Endothelial cell (in vitro differentiated cells): ENCODE measurements at regions not wholly inside any gene's neighbourhood (a gene's known extent, or its start where the extent isn't known, plus 50 kb on each side); places are given as distances from the start of the nearest gene placed in this dataset.

Experiments
- DNase-seq: peaks from one replicate; pipeline ENCODE4 v3.0.0; 2021; ENCODE audit warnings: low spot score
- H3K27ac Mint-ChIP-seq: one replicate; pipeline ENCODE4 v1.8.0; 2021; ENCODE audit warnings: mixed read lengths, inconsistent platforms; ENCODE audit not compliant: unreplicated experiment
- H3K27me3 Mint-ChIP-seq: one replicate; pipeline ENCODE4 v1.8.0; 2021; ENCODE audit warnings: mild to moderate bottlenecking, moderate library complexity, mixed read lengths, inconsistent platforms; ENCODE audit not compliant: unreplicated experiment
- H3K36me3 Mint-ChIP-seq: one replicate; pipeline ENCODE4 v1.8.0; 2021; ENCODE audit warnings: mild to moderate bottlenecking, low read depth, mixed read lengths, inconsistent platforms; ENCODE audit not compliant: unreplicated experiment
- H3K4me1 Mint-ChIP-seq: one replicate; pipeline ENCODE4 v1.8.0; 2021; ENCODE audit warnings: mild to moderate bottlenecking, mixed read lengths, inconsistent platforms; ENCODE audit not compliant: unreplicated experiment
- H3K4me3 Mint-ChIP-seq: one replicate; pipeline ENCODE4 v1.8.0; 2021; ENCODE audit warnings: mild to moderate bottlenecking, mixed read lengths, inconsistent platforms; ENCODE audit not compliant: unreplicated experiment
- H3K9me3 Mint-ChIP-seq: one replicate; pipeline ENCODE4 v1.8.0; 2021; ENCODE audit warnings: mixed read lengths, inconsistent platforms; ENCODE audit not compliant: unreplicated experiment
- TF ChIP-seq, protein P1 (sequence below): fragments of 200-600 bp; sonication (generic); IDR thresholded peaks from one replicate; pipeline ENCODE4 v1.5.0; 2021; ENCODE audit warnings: antibody characterized with exemption; ENCODE audit not compliant: unreplicated experiment

DNA sequence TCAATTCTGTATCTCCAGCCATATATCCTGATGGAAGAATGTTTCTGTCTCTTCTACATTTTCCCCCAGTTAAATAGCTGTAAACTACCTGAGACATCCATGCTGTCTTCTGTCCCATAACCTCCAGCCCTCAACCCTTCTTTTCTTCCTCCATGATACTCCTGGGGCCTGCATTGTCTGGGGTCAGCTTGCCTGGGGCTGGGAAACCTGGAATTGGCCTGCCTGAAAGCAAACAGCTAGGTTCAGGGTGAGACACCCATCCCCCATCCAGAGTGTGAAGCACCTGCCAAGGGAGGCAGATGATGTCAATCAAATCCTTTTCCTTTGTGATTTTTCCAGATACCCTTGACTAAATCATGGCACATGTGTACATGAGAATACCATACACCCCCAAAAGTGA, 313.7 kb upstream of the MGAT5 start:
- TF ChIP-seq, protein P1, sequence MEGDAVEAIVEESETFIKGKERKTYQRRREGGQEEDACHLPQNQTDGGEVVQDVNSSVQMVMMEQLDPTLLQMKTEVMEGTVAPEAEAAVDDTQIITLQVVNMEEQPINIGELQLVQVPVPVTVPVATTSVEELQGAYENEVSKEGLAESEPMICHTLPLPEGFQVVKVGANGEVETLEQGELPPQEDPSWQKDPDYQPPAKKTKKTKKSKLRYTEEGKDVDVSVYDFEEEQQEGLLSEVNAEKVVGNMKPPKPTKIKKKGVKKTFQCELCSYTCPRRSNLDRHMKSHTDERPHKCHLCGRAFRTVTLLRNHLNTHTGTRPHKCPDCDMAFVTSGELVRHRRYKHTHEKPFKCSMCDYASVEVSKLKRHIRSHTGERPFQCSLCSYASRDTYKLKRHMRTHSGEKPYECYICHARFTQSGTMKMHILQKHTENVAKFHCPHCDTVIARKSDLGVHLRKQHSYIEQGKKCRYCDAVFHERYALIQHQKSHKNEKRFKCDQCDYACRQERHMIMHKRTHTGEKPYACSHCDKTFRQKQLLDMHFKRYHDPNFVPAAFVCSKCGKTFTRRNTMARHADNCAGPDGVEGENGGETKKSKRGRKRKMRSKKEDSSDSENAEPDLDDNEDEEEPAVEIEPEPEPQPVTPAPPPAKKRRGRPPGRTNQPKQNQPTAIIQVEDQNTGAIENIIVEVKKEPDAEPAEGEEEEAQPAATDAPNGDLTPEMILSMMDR = no peak
- no peaks in the 10 kb centered on the region for H3K9me3 Mint-ChIP-seq
- peaks cover 3% of the 10 kb centered on the region for H3K27me3 Mint-ChIP-seq
- H3K36me3 Mint-ChIP-seq = no peaks in the 10 kb centered on the region
- no peak for DNase-seq
- no peak overlapping the region for H3K4me3 Mint-ChIP-seq
- no peaks in the 10 kb centered on the region for H3K4me1 Mint-ChIP-seq
- no peak overlapping the region for H3K27ac Mint-ChIP-seq

DNA sequence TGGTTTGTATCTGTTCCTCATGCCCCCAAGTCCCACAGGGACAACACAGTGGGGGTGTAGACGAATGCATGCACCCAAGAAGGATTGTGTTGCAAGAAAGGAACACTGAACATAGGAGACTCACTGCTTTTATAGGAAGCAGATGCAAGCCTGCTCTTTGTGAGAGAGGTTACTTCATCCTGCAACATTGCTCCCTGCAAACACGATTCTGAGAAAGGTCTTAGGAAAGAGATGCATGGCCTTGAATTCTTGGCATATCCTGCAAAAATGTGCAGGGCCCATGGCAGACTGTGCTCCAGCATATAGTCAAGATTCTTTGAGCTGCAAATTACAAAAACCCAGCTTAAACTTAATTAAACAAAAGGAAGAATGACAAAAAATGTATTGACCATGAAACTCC, 312.2 kb upstream of the MGAT5 start:
- no peak for DNase-seq
- H3K36me3 Mint-ChIP-seq = no peaks in the 10 kb centered on the region
- no peak overlapping the region for H3K27ac Mint-ChIP-seq

DNA sequence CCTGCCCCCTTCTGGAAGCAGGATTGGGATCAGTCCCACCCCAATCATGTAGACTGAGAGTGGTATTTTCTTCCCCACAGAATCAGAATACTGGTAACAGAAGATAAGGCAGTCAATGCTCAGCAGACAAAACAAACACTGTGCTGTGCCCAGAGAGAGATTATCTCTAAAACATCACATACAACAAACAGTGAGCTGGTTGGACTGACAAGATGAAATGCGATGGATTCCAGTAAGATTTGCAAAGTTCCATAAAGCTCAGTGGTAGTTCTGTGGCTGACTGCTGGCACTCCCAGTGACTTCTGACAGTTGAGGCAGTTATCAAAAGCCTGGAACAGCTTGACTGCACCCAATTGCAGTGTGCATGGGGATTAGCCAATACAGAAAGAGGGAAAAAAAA, 311.5 kb upstream of the MGAT5 start:
- DNase-seq = no peak
- peaks cover 3% of the 10 kb centered on the region for H3K27me3 Mint-ChIP-seq
- no peak overlapping the region for H3K4me3 Mint-ChIP-seq
- H3K9me3 Mint-ChIP-seq = no peaks in the 10 kb centered on the region
- H3K27ac Mint-ChIP-seq = no peak overlapping the region
- H3K4me1 Mint-ChIP-seq = no peaks in the 10 kb centered on the region
- TF ChIP-seq, protein P1 = no peak
- no peaks in the 10 kb centered on the region for H3K36me3 Mint-ChIP-seq

More for the DNA sequence above, 312.2 kb upstream of the MGAT5 start:
- Mint-ChIP-seq H3K27me3 (peaks cover 3% of the 10 kb centered on the region), H3K4me1 (no peaks in the 10 kb centered on the region), H3K9me3 (no peaks in the 10 kb centered on the region), H3K4me3 (no peak overlapping the region)
- TF ChIP-seq, protein P1 = no peak

DNA sequence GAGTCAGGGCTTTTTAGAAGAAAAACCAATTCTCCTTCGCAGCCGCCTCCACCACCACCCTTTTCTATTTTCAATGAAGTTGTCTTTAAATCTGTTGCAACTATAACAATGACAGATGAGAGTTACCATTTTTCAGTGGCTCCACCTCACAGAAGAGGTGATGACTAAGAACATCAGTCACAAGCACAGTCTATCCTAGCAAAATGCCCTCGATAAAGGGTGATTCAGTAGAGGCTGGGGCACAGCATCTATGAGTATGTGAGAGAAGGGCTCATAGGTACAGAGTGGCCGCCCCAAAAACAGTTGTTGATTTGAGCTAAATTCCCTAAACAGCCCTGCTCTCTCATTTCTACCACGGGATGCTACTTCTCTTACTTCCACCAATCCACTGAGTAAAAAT, 310.8 kb upstream of the MGAT5 start:
- Mint-ChIP-seq H3K27ac (no peak overlapping the region), H3K27me3 (peaks cover 3% of the 10 kb centered on the region), H3K9me3 (no peaks in the 10 kb centered on the region), H3K36me3 (no peaks in the 10 kb centered on the region), H3K4me1 (no peaks in the 10 kb centered on the region), H3K4me3 (no peak overlapping the region)
- no peak for DNase-seq
- TF ChIP-seq, protein P1 = no peak

DNA sequence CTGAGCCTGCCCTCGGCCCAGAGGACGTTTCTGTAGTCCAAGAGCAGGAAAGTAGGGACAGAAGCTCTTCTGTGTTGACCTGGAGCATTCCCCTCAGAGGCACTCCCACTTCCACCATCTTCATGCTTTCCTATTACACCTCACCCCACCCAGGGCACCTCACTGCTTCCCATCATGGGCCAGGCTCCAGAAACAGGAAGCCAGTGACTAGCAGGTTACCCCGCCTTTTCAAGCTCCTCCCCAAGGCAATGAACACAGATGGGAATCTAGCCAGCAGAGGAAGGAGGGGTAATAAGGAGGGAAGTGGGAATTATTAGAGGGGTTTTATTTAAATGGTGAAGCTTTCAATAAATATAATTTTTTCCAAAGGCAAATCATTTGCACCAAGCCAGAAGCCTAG, 308.8 kb upstream of the MGAT5 start:
- Mint-ChIP-seq H3K4me3 (no peak overlapping the region), H3K9me3 (no peaks in the 10 kb centered on the region), H3K27ac (no peak overlapping the region), H3K36me3 (no peaks in the 10 kb centered on the region), H3K27me3 (peaks cover 4% of the 10 kb centered on the region), H3K4me1 (no peaks in the 10 kb centered on the region)
- no peak for DNase-seq
- TF ChIP-seq, protein P1 = no peak
